Parathyroid adenoma (tissue), 2 donors: ENCODE measurements at regions not wholly inside any gene's neighbourhood (a gene's known extent, or its start where the extent isn't known, plus 50 kb on each side); places are given as distances from the start of the nearest gene placed in this dataset.

ENCODE experiments used
- H2AFZ ChIP-seq: fragments of 300-600 bp; sonication (generic); one replicate; pipeline ENCODE4 v1.7.0; 2017; ENCODE audit warnings: antibody characterized with exemption, mild to moderate bottlenecking
- H3K27ac ChIP-seq: fragments of 300-600 bp; sonication (generic); one replicate; pipeline ENCODE4 v1.7.0; 2017
- H3K27me3 ChIP-seq: fragments of 300-600 bp; sonication (generic); one replicate; pipeline ENCODE4 v1.7.0; 2017; ENCODE audit warnings: low read length; ENCODE audit not compliant: control insufficient read depth, insufficient read depth
- H3K36me3 ChIP-seq: fragments of 300-600 bp; sonication (generic); one replicate; pipeline ENCODE4 v1.7.0; 2017; ENCODE audit warnings: low read length; ENCODE audit not compliant: control insufficient read depth, insufficient read depth
- H3K4me1 ChIP-seq: fragments of 300-600 bp; sonication (generic); one replicate; pipeline ENCODE4 v1.7.0; 2017; ENCODE audit warnings: control low read depth
- H3K4me2 ChIP-seq: fragments of 300-600 bp; sonication (generic); one replicate; pipeline ENCODE4 v1.7.0; 2017; ENCODE audit warnings: low read length
- H3K4me3 ChIP-seq: fragments of 300-600 bp; sonication (generic); one replicate; pipeline ENCODE4 v1.7.0; 2017; ENCODE audit warnings: low read depth, low read length
- H3K79me2 ChIP-seq: fragments of 300-600 bp; sonication (generic); one replicate; pipeline ENCODE4 v1.7.0; 2017; ENCODE audit warnings: control low read depth
- H3K9ac ChIP-seq: fragments of 300-600 bp; sonication (generic); one replicate; pipeline ENCODE4 v1.7.0; 2017; ENCODE audit warnings: mild to moderate bottlenecking
- H3K9me3 ChIP-seq: fragments of 300-600 bp; sonication (generic); one replicate; pipeline ENCODE4 v1.7.0; 2017; ENCODE audit warnings: low read length; ENCODE audit not compliant: control insufficient read depth
- TF ChIP-seq, protein P1 (sequence below): fragments of 300-600 bp; sonication (generic); IDR thresholded peaks from one replicate; pipeline ENCODE4 v1.7.0; 2017; ENCODE audit warnings: antibody characterized with exemption, mild to moderate bottlenecking
- donor health status: primary hyperparathyroidism.

GRCh38 chr22:46074771-46075551 lies 75.4 kb upstream of the PPARA start:
- Histone ChIP-seq H3K9me3 (no peaks in the 10 kb centered on the region), H3K9ac (no peak overlapping the region), H3K79me2 (peaks cover 46% of the 10 kb centered on the region), H3K27ac (no peak overlapping the region), H3K4me3 (peak overlapping the region; percentile 66), H3K27me3 (no peaks in the 10 kb centered on the region), H2AFZ (no peak overlapping the region), H3K4me1 (no peaks in the 10 kb centered on the region), H3K36me3 (no peaks in the 10 kb centered on the region), H3K4me2 (peak overlapping the region; percentile 82)
- TF ChIP-seq, protein P1, sequence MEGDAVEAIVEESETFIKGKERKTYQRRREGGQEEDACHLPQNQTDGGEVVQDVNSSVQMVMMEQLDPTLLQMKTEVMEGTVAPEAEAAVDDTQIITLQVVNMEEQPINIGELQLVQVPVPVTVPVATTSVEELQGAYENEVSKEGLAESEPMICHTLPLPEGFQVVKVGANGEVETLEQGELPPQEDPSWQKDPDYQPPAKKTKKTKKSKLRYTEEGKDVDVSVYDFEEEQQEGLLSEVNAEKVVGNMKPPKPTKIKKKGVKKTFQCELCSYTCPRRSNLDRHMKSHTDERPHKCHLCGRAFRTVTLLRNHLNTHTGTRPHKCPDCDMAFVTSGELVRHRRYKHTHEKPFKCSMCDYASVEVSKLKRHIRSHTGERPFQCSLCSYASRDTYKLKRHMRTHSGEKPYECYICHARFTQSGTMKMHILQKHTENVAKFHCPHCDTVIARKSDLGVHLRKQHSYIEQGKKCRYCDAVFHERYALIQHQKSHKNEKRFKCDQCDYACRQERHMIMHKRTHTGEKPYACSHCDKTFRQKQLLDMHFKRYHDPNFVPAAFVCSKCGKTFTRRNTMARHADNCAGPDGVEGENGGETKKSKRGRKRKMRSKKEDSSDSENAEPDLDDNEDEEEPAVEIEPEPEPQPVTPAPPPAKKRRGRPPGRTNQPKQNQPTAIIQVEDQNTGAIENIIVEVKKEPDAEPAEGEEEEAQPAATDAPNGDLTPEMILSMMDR, result no peak

DNA sequence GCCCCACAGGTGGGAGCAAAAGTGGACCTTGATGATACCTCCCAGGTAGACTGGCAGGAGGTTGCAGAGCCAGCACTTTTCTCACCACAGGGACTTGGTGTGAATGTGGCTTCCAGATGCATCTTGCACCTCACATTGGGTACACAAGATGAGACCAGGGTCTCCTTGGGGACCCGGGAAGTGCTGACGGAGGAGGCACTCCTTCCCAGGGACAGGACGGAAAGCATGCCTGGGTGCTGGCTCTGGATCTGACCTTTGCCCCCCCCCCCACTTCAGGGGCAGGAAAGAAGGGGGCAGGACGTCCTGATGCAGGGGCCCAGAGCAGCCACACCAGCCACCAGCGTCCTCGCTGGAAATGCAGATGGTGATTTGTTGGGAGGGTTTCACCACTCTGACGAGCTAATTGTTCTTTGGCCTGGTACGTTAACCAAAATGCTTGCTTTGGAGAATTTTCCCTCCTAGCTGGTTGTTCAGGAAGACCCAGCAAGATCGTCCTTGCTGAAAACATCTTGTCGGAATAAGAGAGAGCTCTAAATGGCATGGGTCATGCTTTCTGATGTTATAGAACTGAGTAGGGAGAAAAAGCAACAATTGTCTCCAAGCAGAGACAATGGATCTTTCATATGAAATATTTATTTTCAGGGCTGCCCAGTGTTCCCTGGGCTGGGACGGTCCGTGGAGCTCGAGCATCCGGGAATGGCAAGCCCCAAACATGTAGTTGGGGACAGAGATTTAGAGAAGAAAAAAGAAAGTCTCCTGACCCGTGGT lies 74.4 kb upstream of the PPARA start:
- Histone ChIP-seq H2AFZ (no peak overlapping the region), H3K36me3 (no peaks in the 10 kb centered on the region), H3K4me1 (no peaks in the 10 kb centered on the region), H3K4me2 (peak overlapping the region; percentile 28), H3K79me2 (peaks cover 46% of the 10 kb centered on the region), H3K9ac (no peak overlapping the region), H3K9me3 (no peaks in the 10 kb centered on the region), H3K4me3 (peak overlapping the region; percentile 22), H3K27ac (no peak overlapping the region), H3K27me3 (no peaks in the 10 kb centered on the region)
- TF ChIP-seq, protein P1, result no peak

DNA sequence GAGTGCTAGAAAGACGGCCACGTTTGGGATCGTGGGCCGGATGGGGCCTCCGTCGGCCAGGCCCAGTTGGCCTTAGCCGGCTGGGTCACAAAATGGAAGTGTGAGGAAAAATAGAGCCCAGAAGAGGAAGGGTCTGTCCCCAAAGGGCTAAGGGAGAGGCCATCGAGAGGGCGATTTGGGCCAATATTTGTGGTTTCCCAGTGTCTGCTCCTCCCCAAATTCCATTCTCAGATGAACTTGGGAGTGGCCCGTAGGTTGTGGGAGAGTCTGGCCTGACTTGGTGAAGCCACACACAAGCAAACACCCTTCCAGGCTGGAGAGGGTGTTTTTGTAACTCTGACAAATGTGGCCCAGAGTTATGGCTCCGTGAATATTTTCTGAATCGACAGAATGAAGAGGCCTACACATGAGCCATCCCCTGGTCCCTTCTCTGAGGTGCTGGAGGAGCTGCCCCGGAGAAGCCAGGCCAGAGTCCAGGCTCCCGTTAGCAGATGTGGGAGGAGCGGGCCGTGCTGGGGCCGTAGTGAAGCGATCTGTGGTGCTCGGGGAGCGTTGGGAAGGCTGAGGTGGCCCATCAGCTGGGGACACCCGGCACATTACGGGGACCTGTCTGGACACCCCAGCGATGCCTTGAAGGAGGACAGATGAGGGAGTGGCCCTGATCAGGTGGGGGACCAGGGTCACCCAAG lies 73.5 kb upstream of the PPARA start:
- Histone ChIP-seq H3K79me2 (peaks cover 46% of the 10 kb centered on the region), H2AFZ (no peak overlapping the region), H3K4me2 (peak overlapping the region; percentile 12), H3K27ac (peak overlapping the region; percentile 36), H3K27me3 (no peaks in the 10 kb centered on the region), H3K36me3 (no peaks in the 10 kb centered on the region), H3K9ac (no peak overlapping the region), H3K9me3 (no peaks in the 10 kb centered on the region), H3K4me1 (no peaks in the 10 kb centered on the region), H3K4me3 (no peak overlapping the region)
- TF ChIP-seq, protein P1, result no peak

DNA sequence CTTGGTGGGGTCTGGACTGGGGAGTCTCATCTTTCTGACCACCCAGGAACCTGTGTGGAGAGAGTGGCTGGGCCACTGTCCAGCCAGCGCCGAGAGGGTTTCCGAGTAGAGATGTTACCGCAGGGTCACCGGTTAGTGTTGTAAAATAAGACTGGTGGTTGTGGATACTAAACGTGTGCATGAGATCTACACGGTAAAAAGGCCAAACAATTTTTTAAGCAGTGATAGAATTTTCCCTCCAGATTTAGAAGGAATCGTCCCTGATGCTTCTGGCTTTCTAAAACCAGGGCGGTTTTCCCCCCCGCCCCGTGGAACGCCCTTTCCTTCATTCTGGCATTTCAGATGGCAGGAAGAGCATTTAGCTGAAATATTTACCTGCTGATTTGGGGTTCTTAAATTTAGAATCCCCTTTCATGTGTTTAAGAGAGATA lies 72.6 kb upstream of the PPARA start:
- no peaks in the 10 kb centered on the region for H3K9me3 ChIP-seq
- TF ChIP-seq, protein P1, result no peak
- H3K4me1 ChIP-seq, result no peaks in the 10 kb centered on the region
- no peaks in the 10 kb centered on the region for H3K36me3 ChIP-seq
- peak overlapping the region; percentile 36 for H3K27ac ChIP-seq
- no peak overlapping the region for H3K4me2 ChIP-seq
- H3K4me3 ChIP-seq, result no peak overlapping the region
- no peak overlapping the region for H2AFZ ChIP-seq
- no peaks in the 10 kb centered on the region for H3K27me3 ChIP-seq
- peaks cover 46% of the 10 kb centered on the region for H3K79me2 ChIP-seq
- no peak overlapping the region for H3K9ac ChIP-seq
